ENCODE measurements at regions not wholly inside any gene's neighbourhood (a gene's known extent, or its start where the extent isn't known, plus 50 kb on each side); places are given as distances from the start of the nearest gene placed in this dataset.

- peaks cover 67% of the 10 kb centered on the region for H3K4me1 ChIP-seq (ENCODE audit: insufficient read depth, low read length)
- peak overlapping the region; percentile 71 for H3K4me2 ChIP-seq (ENCODE audit: low read length)
- peak overlapping the region; percentile 83 for H3K27ac ChIP-seq (ENCODE audit: low read length)
- peak overlapping the region; percentile 36 for H3K9ac ChIP-seq (ENCODE audit: low read length)
- ATAC-seq (peak; percentile 37), DNase-seq (peak; percentile 83)
- ChIA-PET POLR2A (ENCODE audit: unreplicated experiment) (interaction anchor here (0.6 kb wide), 1 partner anchor 111 kb away, joined by 7 read pairs; the partner anchor contains the start of gene MORC3), CTCF (interaction anchor here (0.6 to 1.6 kb wide), 5 partner anchors 55 to 110 kb away, joined by 3 to 8 read pairs (median 3); partner anchors contain the start of gene MORC3)
- H3K9me2 ChIP-seq (replicated peaks; ENCODE audit: low read length), result no peaks in the 10 kb centered on the region
- no TSS peak for BruUV-seq (replicated peaks)
- peak overlapping the region; percentile 31; the same call in 1 of the 2 replicates for H3K4me3 ChIP-seq (ENCODE audit: low read length)
- H3K9me3 ChIP-seq (ENCODE audit: low read length), result no peaks in the 10 kb centered on the region
- no peaks in the 10 kb centered on the region for H3K79me2 ChIP-seq (ENCODE audit: low read length)
- TF ChIP-seq EZH2 (IDR thresholded peaks at IDR 0.05; ENCODE audit: low read length, unreplicated experiment) (no peak), CTCF (conservative IDR thresholded peaks at IDR 0.05; ENCODE audit: low read depth, low read length) (peak; percentile 94)
- H3F3A ChIP-seq (ENCODE audit: low read length, unreplicated experiment), result peaks cover 5% of the 10 kb centered on the region
- peaks cover 4% of the 10 kb centered on the region; the same call in 1 of the 2 replicates for H3K36me3 ChIP-seq (ENCODE audit: low read depth, low read length)
- no peaks in the 10 kb centered on the region for H3K27me3 ChIP-seq (ENCODE audit: low read length)
- H4K20me1 ChIP-seq (ENCODE audit: low read length), result no peaks in the 10 kb centered on the region
- H2AFZ ChIP-seq (ENCODE audit: low read length), result no peak overlapping the region
- intact Hi-C loops (cut with micrococcal nuclease), result loop anchor here (1.0 to 10.0 kb wide), 5 partner anchors 7 to 145 kb away; partner anchors contain the start of gene SETD4
Observed at GRCh38 chr21:36209626-36210171, 53.1 kb downstream of the DOP1B start.

- H3K9me3 ChIP-seq (ENCODE audit: low read length), result no peaks in the 10 kb centered on the region
- H4K20me1 ChIP-seq (ENCODE audit: low read length), result no peaks in the 10 kb centered on the region
- ChIA-PET POLR2A (ENCODE audit: unreplicated experiment) (interaction anchor here (0.6 kb wide), 2 partner anchors 169 to 1332 kb away, joined by 3 to 5 read pairs; no protein-coding TSS in a partner anchor), CTCF (interaction anchor here (0.9 to 1.2 kb wide), 2 partner anchors 57 to 109 kb away, joined by 3 to 4 read pairs; partner anchors contain the start of gene MORC3)
- TF ChIP-seq EZH2 (IDR thresholded peaks at IDR 0.05; ENCODE audit: low read length, unreplicated experiment), result no peak
- H3K9ac ChIP-seq (ENCODE audit: low read length), result 0 out of 2 replicates have a peak overlapping the region, but pooled peaks have one; percentile 8
- H3K27ac ChIP-seq (ENCODE audit: low read length), result peak overlapping the region; percentile 83
- H3K79me2 ChIP-seq (ENCODE audit: low read length), result no peaks in the 10 kb centered on the region
- DNase-seq (no peak), ATAC-seq (no peak)
- peaks cover 64% of the 10 kb centered on the region for H3K4me1 ChIP-seq (ENCODE audit: insufficient read depth, low read length)
- H3K9me2 ChIP-seq (replicated peaks; ENCODE audit: low read length), result no peaks in the 10 kb centered on the region
- intact Hi-C loops (cut with micrococcal nuclease), result loop anchor here (1.0 kb wide), 1 partner anchor 9 kb away; no protein-coding TSS in a partner anchor
- H3K4me3 ChIP-seq (ENCODE audit: low read length), result no peak overlapping the region
- peak overlapping the region; percentile 66 for H3K4me2 ChIP-seq (ENCODE audit: low read length)
- H3K36me3 ChIP-seq (ENCODE audit: low read depth, low read length), result peaks cover 4% of the 10 kb centered on the region; the same call in 1 of the 2 replicates
- H3F3A ChIP-seq (ENCODE audit: low read length, unreplicated experiment), result peaks cover 5% of the 10 kb centered on the region
- no peaks in the 10 kb centered on the region for H3K27me3 ChIP-seq (ENCODE audit: low read length)
- no peak overlapping the region for H2AFZ ChIP-seq (ENCODE audit: low read length)
- no TSS peak for BruUV-seq (replicated peaks)
Observed at GRCh38 chr21:36210779-36211659, 54.4 kb downstream of the DOP1B start.

GRCh38 chr21:36211660-36212512 lies 55.3 kb downstream of the DOP1B start:
- H3K79me2 ChIP-seq (ENCODE audit: low read length), result no peaks in the 10 kb centered on the region
- peak overlapping the region; percentile 11; the same call in 1 of the 2 replicates for H3K9ac ChIP-seq (ENCODE audit: low read length)
- intact Hi-C loops (cut with micrococcal nuclease), result loop anchor here (2.0 kb wide), 1 partner anchor 109 kb away; the partner anchor contains the start of gene MORC3
- H3K4me3 ChIP-seq (ENCODE audit: low read length), result peak overlapping the region; percentile 26
- BruUV-seq (replicated peaks), result TSS peak; percentile 80
- no peaks in the 10 kb centered on the region for H3K27me3 ChIP-seq (ENCODE audit: low read length)
- no peaks in the 10 kb centered on the region for H3K9me2 ChIP-seq (replicated peaks; ENCODE audit: low read length)
- peak overlapping the region; percentile 83 for H3K27ac ChIP-seq (ENCODE audit: low read length)
- CTCF ChIA-PET, result no interaction called here
- peaks cover 4% of the 10 kb centered on the region; the same call in 1 of the 2 replicates for H3K36me3 ChIP-seq (ENCODE audit: low read depth, low read length)
- no peak overlapping the region for H2AFZ ChIP-seq (ENCODE audit: low read length)
- peak; percentile 91 for DNase-seq
- POLR2A ChIA-PET (ENCODE audit: unreplicated experiment), result interaction anchor here (0.6 to 0.7 kb wide), 4 partner anchors 10 to 168 kb away, joined by 3 to 4 read pairs (median 3); no protein-coding TSS in a partner anchor
- no peaks in the 10 kb centered on the region for H4K20me1 ChIP-seq (ENCODE audit: low read length)
- peaks cover 5% of the 10 kb centered on the region for H3F3A ChIP-seq (ENCODE audit: low read length, unreplicated experiment)
- no peaks in the 10 kb centered on the region for H3K9me3 ChIP-seq (ENCODE audit: low read length)
- TF ChIP-seq CTCF (conservative IDR thresholded peaks at IDR 0.05; ENCODE audit: low read depth, low read length) (no peak), EZH2 (IDR thresholded peaks at IDR 0.05; ENCODE audit: low read length, unreplicated experiment) (no peak), EZH2phosphoT487 (IDR thresholded peaks at IDR 0.05; ENCODE audit: borderline replicate concordance, low read length) (no peak)
- H3K4me1 ChIP-seq (ENCODE audit: insufficient read depth, low read length), result peaks cover 56% of the 10 kb centered on the region
- ATAC-seq, result peak; percentile 71
- H3K4me2 ChIP-seq (ENCODE audit: low read length), result peak overlapping the region; percentile 66
